ENCODE measurements at regions not wholly inside any gene's neighbourhood (a gene's known extent, or its start where the extent isn't known, plus 50 kb on each side); places are given as distances from the start of the nearest gene placed in this dataset.

DNA sequence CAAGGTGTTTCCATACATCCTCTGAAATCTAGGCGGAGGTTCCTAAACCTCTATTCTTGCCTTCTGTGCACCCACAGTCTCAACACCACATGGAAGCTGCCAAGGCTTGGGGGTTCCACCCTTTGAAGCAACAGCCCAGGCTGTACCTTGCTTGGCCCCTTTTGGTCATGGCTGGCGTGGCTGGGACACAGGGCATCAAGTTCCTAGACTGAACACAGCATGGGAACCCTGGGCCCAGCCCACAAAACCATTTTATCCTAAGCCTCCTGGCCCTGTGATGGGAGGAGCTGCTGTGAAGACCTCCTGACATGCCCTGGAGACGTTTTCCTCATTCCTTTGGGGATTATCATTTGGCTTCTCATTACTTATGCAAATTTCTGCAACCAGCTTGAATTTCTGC lies 739.0 kb upstream of the NECTIN3 start:
- Histone ChIP-seq H3K27me3 (ENCODE audit: control insufficient read depth, insufficient read depth, low read length) (no peaks in the 10 kb centered on the region), H3K4me3 (ENCODE audit: low read depth, low read length) (no peak overlapping the region), H3K9me3 (ENCODE audit: control insufficient read depth, insufficient read depth, low read length) (no peaks in the 10 kb centered on the region; the same call in 1 of the 2 replicates), H3K27ac (ENCODE audit: low read depth, low read length) (no peak overlapping the region)
- CTCF ChIA-PET = interaction anchor here (1.1 kb wide), 1 partner anchor 18 kb away, joined by 3 read pairs; no protein-coding TSS in a partner anchor
- POLR2A ChIA-PET = no interaction called here
- no peak for DNase-seq (ENCODE audit: low read depth, low spot score)
- TF ChIP-seq, protein P1, sequence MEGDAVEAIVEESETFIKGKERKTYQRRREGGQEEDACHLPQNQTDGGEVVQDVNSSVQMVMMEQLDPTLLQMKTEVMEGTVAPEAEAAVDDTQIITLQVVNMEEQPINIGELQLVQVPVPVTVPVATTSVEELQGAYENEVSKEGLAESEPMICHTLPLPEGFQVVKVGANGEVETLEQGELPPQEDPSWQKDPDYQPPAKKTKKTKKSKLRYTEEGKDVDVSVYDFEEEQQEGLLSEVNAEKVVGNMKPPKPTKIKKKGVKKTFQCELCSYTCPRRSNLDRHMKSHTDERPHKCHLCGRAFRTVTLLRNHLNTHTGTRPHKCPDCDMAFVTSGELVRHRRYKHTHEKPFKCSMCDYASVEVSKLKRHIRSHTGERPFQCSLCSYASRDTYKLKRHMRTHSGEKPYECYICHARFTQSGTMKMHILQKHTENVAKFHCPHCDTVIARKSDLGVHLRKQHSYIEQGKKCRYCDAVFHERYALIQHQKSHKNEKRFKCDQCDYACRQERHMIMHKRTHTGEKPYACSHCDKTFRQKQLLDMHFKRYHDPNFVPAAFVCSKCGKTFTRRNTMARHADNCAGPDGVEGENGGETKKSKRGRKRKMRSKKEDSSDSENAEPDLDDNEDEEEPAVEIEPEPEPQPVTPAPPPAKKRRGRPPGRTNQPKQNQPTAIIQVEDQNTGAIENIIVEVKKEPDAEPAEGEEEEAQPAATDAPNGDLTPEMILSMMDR (IDR thresholded peaks at IDR 0.05; ENCODE audit: low read depth, low read length) = no peak

DNA sequence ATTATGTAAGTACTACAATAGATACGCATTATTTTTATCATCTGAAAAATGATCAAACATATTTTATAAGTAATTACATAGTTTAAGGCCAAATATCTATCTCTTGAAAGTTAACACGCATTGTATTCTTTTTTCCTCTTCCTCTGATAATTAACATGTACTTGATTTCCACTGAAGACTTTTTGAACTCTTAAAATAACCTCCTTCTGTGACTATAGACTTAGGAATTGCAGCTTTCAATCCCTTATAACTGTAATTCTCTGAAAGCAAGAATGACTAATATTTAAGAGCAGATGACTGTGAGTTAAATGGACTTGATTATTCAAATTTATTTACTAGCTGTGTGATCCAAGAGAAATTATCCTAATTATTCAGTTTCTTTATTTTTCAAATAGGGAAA lies 730.6 kb upstream of the NECTIN3 start:
- Histone ChIP-seq H3K27me3 (ENCODE audit: control insufficient read depth, insufficient read depth, low read length) (no peaks in the 10 kb centered on the region), H3K27ac (ENCODE audit: low read depth, low read length) (no peak overlapping the region), H3K4me3 (ENCODE audit: low read depth, low read length) (no peak overlapping the region), H3K9me3 (ENCODE audit: control insufficient read depth, insufficient read depth, low read length) (no peaks in the 10 kb centered on the region)
- ChIA-PET CTCF (no interaction called here), POLR2A (no interaction called here)
- no peak for DNase-seq (ENCODE audit: low read depth, low spot score)
- TF ChIP-seq, protein P1 (IDR thresholded peaks at IDR 0.05; ENCODE audit: low read depth, low read length) = no peak

DNA sequence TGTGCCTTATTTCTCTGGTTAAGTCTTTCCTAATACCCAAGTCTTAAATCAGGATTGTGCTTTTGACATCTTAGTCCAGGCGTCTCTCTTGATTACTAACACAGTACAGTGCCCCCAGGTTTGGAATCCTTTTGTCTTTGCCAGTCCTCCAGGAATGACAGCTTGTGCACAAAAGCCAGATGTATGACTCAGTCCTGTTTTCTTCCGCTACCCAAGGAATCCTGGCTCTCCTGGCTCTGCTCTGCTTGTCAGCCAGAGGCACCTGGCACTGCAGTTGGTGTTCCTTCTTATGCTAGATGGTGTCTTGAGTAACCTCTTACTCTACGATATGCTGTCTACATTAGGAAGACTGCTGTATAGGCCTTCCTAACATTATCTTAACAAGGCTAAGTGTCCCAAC lies 728.2 kb upstream of the NECTIN3 start:
- TF ChIP-seq, protein P1 (IDR thresholded peaks at IDR 0.05; ENCODE audit: low read depth, low read length) = no peak
- DNase-seq (ENCODE audit: low read depth, low spot score) = no peak
- POLR2A ChIA-PET = no interaction called here
- CTCF ChIA-PET = no interaction called here
- Histone ChIP-seq H3K27me3 (ENCODE audit: control insufficient read depth, insufficient read depth, low read length) (no peaks in the 10 kb centered on the region), H3K9me3 (ENCODE audit: control insufficient read depth, insufficient read depth, low read length) (no peaks in the 10 kb centered on the region), H3K27ac (ENCODE audit: low read depth, low read length) (no peak overlapping the region), H3K4me3 (ENCODE audit: low read depth, low read length) (no peak overlapping the region)

DNA sequence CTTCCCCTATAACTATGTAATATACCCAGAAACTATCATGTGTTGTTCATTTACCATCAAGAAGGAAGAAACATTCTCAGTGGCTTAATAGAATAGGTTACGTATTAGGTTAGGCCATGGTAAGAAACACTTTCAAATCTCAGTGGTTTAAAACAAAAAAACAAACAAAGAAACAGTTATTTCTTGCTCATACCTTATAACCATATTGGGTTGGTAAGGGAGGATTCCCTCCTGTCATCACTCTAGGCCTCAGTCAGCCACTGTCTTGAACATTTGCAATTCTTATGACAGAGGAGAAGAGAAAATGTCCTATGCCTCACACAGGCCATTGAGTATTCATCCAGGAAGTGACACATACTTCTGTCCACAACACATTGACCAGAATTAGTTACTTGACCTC lies 727.7 kb upstream of the NECTIN3 start:
- DNase-seq (ENCODE audit: low read depth, low spot score) = no peak
- H3K4me3 ChIP-seq (ENCODE audit: low read depth, low read length) = no peak overlapping the region
- TF ChIP-seq, protein P1 (IDR thresholded peaks at IDR 0.05; ENCODE audit: low read depth, low read length) = no peak
- CTCF ChIA-PET = no interaction called here
- no peaks in the 10 kb centered on the region for H3K27me3 ChIP-seq (ENCODE audit: control insufficient read depth, insufficient read depth, low read length)
- no peak overlapping the region for H3K27ac ChIP-seq (ENCODE audit: low read depth, low read length)
- H3K9me3 ChIP-seq (ENCODE audit: control insufficient read depth, insufficient read depth, low read length) = no peaks in the 10 kb centered on the region
- POLR2A ChIA-PET = no interaction called here

DNA sequence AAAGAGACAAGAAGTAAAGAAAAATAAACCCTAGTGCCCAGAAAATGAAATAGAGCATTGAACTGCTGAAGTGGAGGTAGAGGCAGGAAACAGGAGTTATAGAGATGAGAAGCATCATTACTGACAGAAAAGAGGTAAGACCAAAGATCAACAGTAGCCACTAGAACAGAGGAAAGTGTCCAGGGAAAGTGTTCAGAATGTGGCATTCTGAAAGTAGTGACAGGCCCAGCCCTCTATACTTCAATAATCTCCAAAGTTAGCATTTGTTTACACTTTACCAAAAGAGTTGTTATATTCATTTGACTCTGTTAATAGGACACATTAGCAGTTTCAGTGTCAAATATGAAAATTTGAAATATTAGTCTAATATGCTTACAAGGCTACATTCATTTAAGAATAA lies 727.1 kb upstream of the NECTIN3 start:
- no peak overlapping the region for H3K4me3 ChIP-seq (ENCODE audit: low read depth, low read length)
- ChIA-PET CTCF (no interaction called here), POLR2A (no interaction called here)
- no peak overlapping the region for H3K27ac ChIP-seq (ENCODE audit: low read depth, low read length)
- H3K9me3 ChIP-seq (ENCODE audit: control insufficient read depth, insufficient read depth, low read length) = no peaks in the 10 kb centered on the region
- no peaks in the 10 kb centered on the region for H3K27me3 ChIP-seq (ENCODE audit: control insufficient read depth, insufficient read depth, low read length)
- no peak for DNase-seq (ENCODE audit: low read depth, low spot score)
- TF ChIP-seq, protein P1 (IDR thresholded peaks at IDR 0.05; ENCODE audit: low read depth, low read length) = no peak

All from AG04450 (cell line).